Kidney epithelial cell (primary cell): ENCODE measurements at regions not wholly inside any gene's neighbourhood (a gene's known extent, or its start where the extent isn't known, plus 50 kb on each side); places are given as distances from the start of the nearest gene placed in this dataset.
"Not testable (repeated sequence)": the region's sequence is repeated elsewhere in the genome, so short reads cannot be mapped to it uniquely, and the experiment has no call there.

Source experiments
- DNase-seq: peaks from one replicate; pipeline ENCODE4 v3.0.0-alpha.2; 2010; ENCODE audit warnings: low read depth
- H3K27me3 ChIP-seq: 2 replicates; pipeline ENCODE4 v1.6.0; 2011; ENCODE audit warnings: low read length; ENCODE audit not compliant: control insufficient read depth, insufficient read depth
- H3K36me3 ChIP-seq: 2 replicates; pipeline ENCODE4 v1.5.1; 2011; ENCODE audit warnings: low read length; ENCODE audit not compliant: control insufficient read depth, insufficient read depth
- H3K4me3 ChIP-seq: 2 replicates; pipeline ENCODE4 v1.5.1; 2011; ENCODE audit warnings: low read depth, mild to moderate bottlenecking, control low read depth, low read length
- CTCF ChIP-seq: IDR thresholded peaks from 2 replicates; pipeline ENCODE4 v1.5.1; 2011; ENCODE audit warnings: mild to moderate bottlenecking, moderate library complexity, low read length, control low read depth, inconsistent platforms; ENCODE audit not compliant: insufficient read depth, poor library complexity, severe bottlenecking

GRCh38 chr4:81785338-81785737 lies 313.6 kb upstream of the RASGEF1B start:
- TF ChIP-seq CTCF: no peak
- H3K36me3 ChIP-seq: no peaks in the 10 kb centered on the region

GRCh38 chr4:81783558-81783957 lies 311.9 kb upstream of the RASGEF1B start:
- no peaks in the 10 kb centered on the region for H3K36me3 ChIP-seq
- no peaks in the 10 kb centered on the region for H3K27me3 ChIP-seq
- DNase-seq: no peak
- TF ChIP-seq CTCF: no peak
- H3K4me3 ChIP-seq: no peak overlapping the region

More at GRCh38 chr4:81785338-81785737, 313.6 kb upstream of the RASGEF1B start:
- no peak overlapping the region for H3K4me3 ChIP-seq
- H3K27me3 ChIP-seq: no peaks in the 10 kb centered on the region
- no peak for DNase-seq

GRCh38 chr4:81781799-81782198 lies 310.1 kb upstream of the RASGEF1B start:
- no peak for TF ChIP-seq CTCF
- no peak overlapping the region for H3K4me3 ChIP-seq

GRCh38 chr4:81777718-81778117 lies 306.0 kb upstream of the RASGEF1B start:
- DNase-seq, H3K4me3 ChIP-seq, H3K36me3 ChIP-seq, H3K27me3 ChIP-seq: not testable (repeated sequence)

More at GRCh38 chr4:81781799-81782198, 310.1 kb upstream of the RASGEF1B start:
- Histone ChIP-seq H3K36me3 (no peaks in the 10 kb centered on the region), H3K27me3 (no peaks in the 10 kb centered on the region)
- no peak for DNase-seq

- no peak for DNase-seq
- Histone ChIP-seq H3K4me3 (no peak overlapping the region), H3K36me3 (no peaks in the 10 kb centered on the region), H3K27me3 (no peaks in the 10 kb centered on the region)
- TF ChIP-seq CTCF: no peak
Measured at GRCh38 chr4:81776794-81777193, 305.1 kb upstream of the RASGEF1B start.

- Histone ChIP-seq H3K27me3 (no peaks in the 10 kb centered on the region), H3K4me3 (no peak overlapping the region), H3K36me3 (no peaks in the 10 kb centered on the region)
- DNase-seq: no peak
- TF ChIP-seq CTCF: no peak
Measured at GRCh38 chr4:81773557-81773956, 301.9 kb upstream of the RASGEF1B start.
